ENCODE measurements at regions not wholly inside any gene's neighbourhood (a gene's known extent, or its start where the extent isn't known, plus 50 kb on each side); places are given as distances from the start of the nearest gene placed in this dataset.

DNA sequence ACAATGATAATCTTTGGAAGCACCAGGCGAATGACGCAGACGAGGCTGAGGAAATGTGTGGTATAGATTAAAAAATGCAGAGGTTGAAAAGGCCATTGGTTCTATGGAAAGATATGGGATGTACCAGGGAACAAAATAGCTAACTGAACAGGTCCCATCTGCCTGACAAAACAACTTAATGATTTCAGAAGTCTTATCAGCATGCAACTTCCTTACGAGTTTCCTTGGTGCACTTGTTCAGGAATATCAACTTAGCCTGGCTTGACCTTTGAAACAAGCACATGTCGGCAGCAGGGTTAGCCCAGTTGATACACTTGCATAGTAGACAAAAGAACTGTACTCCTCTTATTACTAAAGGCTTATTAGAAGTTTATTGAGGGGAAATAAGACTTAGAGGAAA, 90.9 kb upstream of the CDH11 start:
- H4K8ac ChIP-seq (ENCODE audit: low read depth in 2 of 2, low read length in 2 of 2), result no peak overlapping the region
- no peak overlapping the region for H2BK15ac ChIP-seq (ENCODE audit: low read depth, low read length)
- no peak overlapping the region for H3K56ac ChIP-seq (ENCODE audit: extremely low read depth, insufficient read depth, low read length)
- WGBS, 2 experiments (ENCODE audit: extremely low coverage in 2 of 2, insufficient read length in 1 of 2), result 100% methylated on average over 2 of the region's 5 CpGs; no CpG with 5 or more reads in 1 of the 2 experiments
- H3K4me3 ChIP-seq (ENCODE audit: insufficient read depth, low read depth, low read length), result no peak overlapping the region
- no peak overlapping the region for H4K91ac ChIP-seq (ENCODE audit: insufficient read depth, low read depth, low read length)
- no peaks in the 10 kb centered on the region for H3K36me3 ChIP-seq (ENCODE audit: control insufficient read depth, insufficient read depth, low read length)
- no peaks in the 10 kb centered on the region for H4K20me1 ChIP-seq (ENCODE audit: insufficient read depth, low read length)
- no peaks in the 10 kb centered on the region for H3K79me1 ChIP-seq (ENCODE audit: low read depth in 1 of 2, low read length in 2 of 2)
- H4K5ac ChIP-seq (ENCODE audit: low read depth, low read length), result no peak overlapping the region
- no peak overlapping the region for H2AK5ac ChIP-seq (ENCODE audit: low read depth, low read length)
- no peak overlapping the region for H3K23ac ChIP-seq (ENCODE audit: low read depth, low read length)
- no peaks in the 10 kb centered on the region for H3K9me3 ChIP-seq (ENCODE audit: control insufficient read depth, insufficient read depth, low read length)
- H2BK20ac ChIP-seq (ENCODE audit: low read depth, low read length), result no peak overlapping the region
- no peak overlapping the region for H2AK9ac ChIP-seq (replicated peaks; ENCODE audit: low read depth, low read length, poor library complexity)
- no peak overlapping the region for H3K18ac ChIP-seq (ENCODE audit: low read depth, low read length)
- no peaks in the 10 kb centered on the region for H3K9me1 ChIP-seq (ENCODE audit: insufficient read depth, low read length)
- no TSS peak for BruUV-seq (replicated peaks)
- H2BK5ac ChIP-seq (ENCODE audit: low read depth, low read length, poor library complexity, severe bottlenecking), result no peak overlapping the region
- no peak overlapping the region for H3K9ac ChIP-seq (ENCODE audit: low read depth, low read length)
- H2AFZ ChIP-seq (replicated peaks; ENCODE audit: low read length, poor library complexity), result no peak overlapping the region
- intact Hi-C loops (cut with micrococcal nuclease) (no loop called here), dilution Hi-C loops (cut with HindIII; ENCODE audit: low sequenced_read_pairs, unreplicated experiment) (no loop called here), in situ Hi-C loops (cut with MboI; ENCODE audit: low sequenced_read_pairs) (no loop called here)
- H3K4ac ChIP-seq (ENCODE audit: low read depth, low read length), result no peak overlapping the region
- TF ChIP-seq CTCF (conservative IDR thresholded peaks at IDR 0.05; ENCODE audit: low read depth, low read length) (no peak), BHLHE40 (IDR thresholded peaks at IDR 0.05; ENCODE audit: low read depth, low read length) (no peak)
- no peak overlapping the region for H2BK120ac ChIP-seq (ENCODE audit: low read depth, low read length)
- DNase-seq (no peak), ATAC-seq (ENCODE audit: low read depth) (no peak)
- H3K27ac ChIP-seq (ENCODE audit: insufficient read depth, low read length), result no peak overlapping the region
- CTCF ChIA-PET, result no interaction called here
- POLR2A ChIA-PET (ENCODE audit: unreplicated experiment), result no interaction called here
- no peaks in the 10 kb centered on the region for H3K4me1 ChIP-seq (ENCODE audit: control insufficient read depth, insufficient read depth, low read length)
- no peak overlapping the region for H3K4me2 ChIP-seq (ENCODE audit: low read depth, low read length)
- H3K27me3 ChIP-seq (ENCODE audit: control insufficient read depth, insufficient read depth, low read length), result no peaks in the 10 kb centered on the region; the same call in 1 of the 2 replicates
- H3K14ac ChIP-seq (replicated peaks; ENCODE audit: low read depth, low read length), result no peak overlapping the region; the same call in 1 of the 2 replicates
